Ishikawa (cell line): ENCODE measurements at regions not wholly inside any gene's neighbourhood (a gene's known extent, or its start where the extent isn't known, plus 50 kb on each side); places are given as distances from the start of the nearest gene placed in this dataset.
A peak's percentile ranks its signal among the peaks of the same experiment; 100 is the strongest.

Experiments
- CEBPB ChIP-seq: IDR thresholded peaks from 2 replicates; pipeline ENCODE4 v1.6.1; 2012
- CREB1 ChIP-seq: IDR thresholded peaks from 2 replicates; pipeline ENCODE4 v1.6.1; 2012; ENCODE audit warnings: low read depth
- EGR1 ChIP-seq: IDR thresholded peaks from 2 replicates; pipeline ENCODE4 v1.6.1; 2012
- EP300 ChIP-seq: IDR thresholded peaks from 2 replicates; pipeline ENCODE4 v1.6.1; 2012; ENCODE audit warnings: borderline replicate concordance
- FOXM1 ChIP-seq: IDR thresholded peaks from 2 replicates; pipeline ENCODE4 v1.6.1; 2012; ENCODE audit warnings: low read depth, borderline replicate concordance
- NFIC ChIP-seq: IDR thresholded peaks from 2 replicates; pipeline ENCODE4 v1.6.1; 2012
- RAD21 ChIP-seq: IDR thresholded peaks from 2 replicates; pipeline ENCODE4 v1.6.1; 2012; ENCODE audit warnings: low read depth
- TAF1 ChIP-seq: IDR thresholded peaks from 2 replicates; pipeline ENCODE4 v1.6.1; 2012; ENCODE audit warnings: low read depth, mild to moderate bottlenecking
- TCF12 ChIP-seq: IDR thresholded peaks from 2 replicates; pipeline ENCODE4 v1.6.1; 2012; ENCODE audit warnings: low read depth
- TEAD4 ChIP-seq: IDR thresholded peaks from 2 replicates; pipeline ENCODE4 v1.6.1; 2012
- YY1 ChIP-seq: IDR thresholded peaks from 2 replicates; pipeline ENCODE4 v1.6.1; 2012; ENCODE audit warnings: low read depth
- ZBTB7A ChIP-seq: IDR thresholded peaks from 2 replicates; pipeline ENCODE4 v1.6.1; 2012; ENCODE audit warnings: low read depth
- TF ChIP-seq, protein P1 (sequence below): IDR thresholded peaks from 2 replicates; pipeline ENCODE4 v1.6.1; 2012
- TF ChIP-seq, protein P2 (sequence below): IDR thresholded peaks from 2 replicates; pipeline ENCODE4 v1.6.1; 2012; ENCODE audit warnings: low read depth, mild to moderate bottlenecking
- TF ChIP-seq, protein P3 (sequence below): IDR thresholded peaks from 2 replicates; pipeline ENCODE4 v1.6.1; 2012

DNA sequence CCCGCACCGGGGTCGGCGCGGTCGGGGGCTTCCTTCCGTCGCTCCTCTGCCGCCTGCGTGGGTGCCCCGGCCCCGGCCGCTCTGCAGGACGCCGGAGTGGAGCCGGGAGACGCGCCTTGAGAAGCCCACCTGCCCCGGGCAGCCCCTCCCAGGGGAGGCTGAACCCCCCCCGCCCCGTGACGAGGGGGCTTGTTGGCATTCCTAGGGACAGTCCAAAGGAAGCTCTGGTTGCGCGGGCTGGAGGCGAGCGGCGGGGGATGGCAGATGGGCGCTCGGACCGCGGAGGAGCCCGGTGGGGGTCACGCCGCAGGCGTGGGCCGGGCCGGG is 133.5 kb upstream of the MGAT5 start:
- TF ChIP-seq CREB1 (no peak), RAD21 (no peak), TCF12 (no peak), FOXM1 (no peak), ZBTB7A (peak; percentile 78; the same call in 1 of the 2 replicates), CEBPB (no peak)
- TF ChIP-seq, protein P1, sequence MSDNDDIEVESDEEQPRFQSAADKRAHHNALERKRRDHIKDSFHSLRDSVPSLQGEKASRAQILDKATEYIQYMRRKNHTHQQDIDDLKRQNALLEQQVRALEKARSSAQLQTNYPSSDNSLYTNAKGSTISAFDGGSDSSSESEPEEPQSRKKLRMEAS, result no peak

DNA sequence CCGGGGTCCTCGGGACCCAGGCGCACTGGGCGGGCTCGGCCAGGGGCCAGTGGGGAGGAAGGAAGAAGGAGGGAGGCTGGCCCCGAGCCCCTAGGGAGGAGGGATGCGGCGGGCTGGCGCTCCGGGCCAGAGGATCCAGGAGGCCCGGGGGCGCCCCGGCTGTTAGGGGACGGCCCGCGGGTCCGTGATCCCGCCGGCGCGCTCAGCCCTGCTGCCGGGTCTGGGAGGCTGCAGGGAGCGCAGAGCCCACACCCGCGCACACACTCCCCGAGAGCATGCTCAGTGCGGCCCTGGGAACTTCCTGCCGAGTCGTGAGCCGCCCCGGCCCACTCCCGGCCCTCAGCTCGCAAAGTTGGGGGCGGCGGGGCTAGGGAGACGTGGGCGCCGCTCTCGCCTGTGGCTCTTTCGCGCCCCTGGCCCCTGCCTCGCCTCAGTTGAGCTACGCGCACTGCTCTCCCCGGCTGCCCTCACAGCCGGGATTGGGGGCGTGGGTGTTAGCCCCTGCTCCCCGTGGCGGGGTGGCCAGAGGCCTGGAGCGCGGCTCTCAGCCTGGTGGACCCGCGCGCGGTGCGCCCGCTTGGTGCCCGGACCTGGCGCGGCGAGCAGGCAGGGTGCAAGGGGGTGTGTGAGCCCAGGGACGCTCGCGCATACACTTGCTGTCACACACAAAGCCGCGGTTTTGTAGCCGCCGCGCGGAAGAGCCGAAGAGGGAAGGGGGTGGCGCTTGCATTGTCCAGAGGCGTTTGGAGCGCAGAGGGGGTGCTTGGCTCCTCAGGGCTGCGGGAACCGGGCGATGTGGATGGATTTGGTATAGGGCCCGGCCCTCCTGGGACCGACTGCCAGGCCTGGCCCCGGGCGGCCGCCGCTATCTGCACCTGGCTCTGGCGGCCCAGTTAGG is 132.9 kb upstream of the MGAT5 start:
- TF ChIP-seq TEAD4 (no peak), EGR1 (no peak; the same call in 1 of the 2 replicates), TAF1 (peak; percentile 49), ZBTB7A (peak; percentile 64)
- TF ChIP-seq, protein P1, result peak; percentile 32; the same call in 1 of the 2 replicates

DNA sequence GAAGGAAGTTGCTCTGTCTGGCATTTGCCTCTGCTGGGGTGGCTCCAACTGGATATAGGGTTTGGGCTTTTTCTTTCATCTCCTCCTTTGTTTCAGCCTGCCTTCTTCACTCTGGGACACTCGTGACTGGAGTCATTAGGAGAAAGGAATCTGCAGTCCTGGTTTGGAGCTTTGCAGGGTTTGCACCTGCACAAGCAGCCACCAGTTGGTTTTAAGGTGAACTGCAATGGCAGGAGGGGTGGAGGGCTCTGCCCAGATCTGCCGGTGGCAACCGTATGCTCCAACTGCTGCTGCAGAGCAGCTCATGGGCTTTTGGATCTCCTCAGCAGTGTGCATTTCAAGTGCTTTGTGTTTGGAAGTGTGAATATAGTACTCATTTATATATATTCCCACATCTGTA is 131.3 kb upstream of the MGAT5 start:
- TF ChIP-seq RAD21, result no peak
- TF ChIP-seq ZBTB7A, result no peak
- no peak for TF ChIP-seq NFIC
- TF ChIP-seq TCF12, result no peak
- TF ChIP-seq, protein P2, sequence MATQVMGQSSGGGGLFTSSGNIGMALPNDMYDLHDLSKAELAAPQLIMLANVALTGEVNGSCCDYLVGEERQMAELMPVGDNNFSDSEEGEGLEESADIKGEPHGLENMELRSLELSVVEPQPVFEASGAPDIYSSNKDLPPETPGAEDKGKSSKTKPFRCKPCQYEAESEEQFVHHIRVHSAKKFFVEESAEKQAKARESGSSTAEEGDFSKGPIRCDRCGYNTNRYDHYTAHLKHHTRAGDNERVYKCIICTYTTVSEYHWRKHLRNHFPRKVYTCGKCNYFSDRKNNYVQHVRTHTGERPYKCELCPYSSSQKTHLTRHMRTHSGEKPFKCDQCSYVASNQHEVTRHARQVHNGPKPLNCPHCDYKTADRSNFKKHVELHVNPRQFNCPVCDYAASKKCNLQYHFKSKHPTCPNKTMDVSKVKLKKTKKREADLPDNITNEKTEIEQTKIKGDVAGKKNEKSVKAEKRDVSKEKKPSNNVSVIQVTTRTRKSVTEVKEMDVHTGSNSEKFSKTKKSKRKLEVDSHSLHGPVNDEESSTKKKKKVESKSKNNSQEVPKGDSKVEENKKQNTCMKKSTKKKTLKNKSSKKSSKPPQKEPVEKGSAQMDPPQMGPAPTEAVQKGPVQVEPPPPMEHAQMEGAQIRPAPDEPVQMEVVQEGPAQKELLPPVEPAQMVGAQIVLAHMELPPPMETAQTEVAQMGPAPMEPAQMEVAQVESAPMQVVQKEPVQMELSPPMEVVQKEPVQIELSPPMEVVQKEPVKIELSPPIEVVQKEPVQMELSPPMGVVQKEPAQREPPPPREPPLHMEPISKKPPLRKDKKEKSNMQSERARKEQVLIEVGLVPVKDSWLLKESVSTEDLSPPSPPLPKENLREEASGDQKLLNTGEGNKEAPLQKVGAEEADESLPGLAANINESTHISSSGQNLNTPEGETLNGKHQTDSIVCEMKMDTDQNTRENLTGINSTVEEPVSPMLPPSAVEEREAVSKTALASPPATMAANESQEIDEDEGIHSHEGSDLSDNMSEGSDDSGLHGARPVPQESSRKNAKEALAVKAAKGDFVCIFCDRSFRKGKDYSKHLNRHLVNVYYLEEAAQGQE, result no peak
- TF ChIP-seq CEBPB, result no peak
- no peak for TF ChIP-seq EGR1
- TF ChIP-seq FOXM1, result no peak

DNA sequence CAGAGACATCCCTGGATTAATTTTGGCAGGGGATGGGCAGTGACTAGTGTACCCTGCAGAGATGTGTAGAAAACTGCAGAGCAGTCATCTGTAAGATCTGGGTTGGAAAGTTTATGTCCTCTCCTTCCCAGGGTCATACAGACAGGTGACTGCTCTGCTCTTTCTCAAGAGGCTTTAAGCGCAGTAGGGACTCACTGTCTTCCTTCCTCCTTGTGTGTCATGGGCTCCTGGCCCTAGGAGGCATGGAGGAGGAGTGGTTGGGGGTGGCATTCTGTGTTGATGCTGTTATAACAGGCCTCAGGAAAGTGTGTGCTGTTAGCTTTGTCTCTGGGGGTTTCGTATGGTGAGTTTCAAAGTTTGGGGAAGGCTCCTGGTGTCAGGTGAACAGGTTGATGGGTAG is 130.5 kb upstream of the MGAT5 start:
- no peak for TF ChIP-seq TCF12
- TF ChIP-seq EP300, result no peak
- TF ChIP-seq FOXM1, result no peak
- TF ChIP-seq NFIC, result no peak
- TF ChIP-seq YY1, result no peak
- TF ChIP-seq, protein P3, sequence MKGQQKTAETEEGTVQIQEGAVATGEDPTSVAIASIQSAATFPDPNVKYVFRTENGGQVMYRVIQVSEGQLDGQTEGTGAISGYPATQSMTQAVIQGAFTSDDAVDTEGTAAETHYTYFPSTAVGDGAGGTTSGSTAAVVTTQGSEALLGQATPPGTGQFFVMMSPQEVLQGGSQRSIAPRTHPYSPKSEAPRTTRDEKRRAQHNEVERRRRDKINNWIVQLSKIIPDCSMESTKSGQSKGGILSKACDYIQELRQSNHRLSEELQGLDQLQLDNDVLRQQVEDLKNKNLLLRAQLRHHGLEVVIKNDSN, result no peak
- no peak for TF ChIP-seq CREB1
- TF ChIP-seq, protein P2, result no peak
- TF ChIP-seq RAD21, result no peak
- TF ChIP-seq, protein P1, result no peak
- TF ChIP-seq EGR1, result no peak
- TF ChIP-seq TEAD4, result no peak
- TF ChIP-seq CEBPB, result no peak
- no peak for TF ChIP-seq TAF1
- TF ChIP-seq ZBTB7A, result no peak

DNA sequence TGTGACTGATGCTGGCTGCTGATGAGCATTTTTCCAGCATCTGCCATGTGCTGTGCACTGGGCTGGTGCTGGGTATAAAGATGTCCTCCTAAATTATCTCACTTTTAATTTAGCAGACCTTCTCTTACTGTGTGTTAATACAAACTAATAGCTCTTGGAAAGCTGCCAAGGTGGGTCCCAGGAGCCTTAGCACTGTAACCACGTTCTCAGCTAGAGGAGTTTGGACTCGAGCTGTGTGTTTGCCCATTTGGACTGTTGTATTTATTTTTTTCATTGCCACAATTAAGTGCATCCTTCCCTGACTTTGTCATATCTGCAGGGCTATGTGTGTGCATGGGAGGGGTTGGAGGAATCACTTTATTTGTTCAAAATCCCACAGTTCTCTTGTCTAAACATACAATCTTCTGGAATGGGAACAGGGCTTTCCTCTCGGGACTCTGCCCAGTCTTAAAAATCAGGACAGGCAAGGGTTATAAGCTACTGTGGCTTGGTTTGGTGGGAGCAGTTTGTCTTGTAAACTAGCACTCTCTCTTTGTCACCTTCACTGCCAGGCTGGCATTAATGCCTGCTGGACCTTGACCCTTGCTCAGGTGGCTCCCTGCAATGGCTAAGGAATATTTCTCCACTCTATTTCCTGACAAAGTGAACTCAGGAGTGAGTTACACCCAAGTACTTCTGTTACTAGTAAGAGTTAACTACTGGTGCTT is 129.7 kb upstream of the MGAT5 start:
- TF ChIP-seq, protein P2, result no peak
- TF ChIP-seq CEBPB (no peak), EGR1 (no peak), TCF12 (no peak), NFIC (no peak), TEAD4 (no peak), RAD21 (no peak), TAF1 (no peak)
- TF ChIP-seq, protein P1, result no peak
- TF ChIP-seq, protein P3, result no peak
